H1 (cell line): ENCODE measurements at regions not wholly inside any gene's neighbourhood (a gene's known extent, or its start where the extent isn't known, plus 50 kb on each side); places are given as distances from the start of the nearest gene placed in this dataset.

Experiments
- CTCF ChIA-PET: fragments of 300-600 bp; sonication (Branson Sonifier 250); formaldehyde crosslinking; loops from one replicate; lab custom pipeline; 2021; ENCODE audit not compliant: partially characterized antibody; lab: Charles Lee
- POLR2A ChIA-PET: fragments of 300-600 bp; sonication (Branson Sonifier 250); formaldehyde crosslinking; loops from one replicate; lab custom pipeline; 2021; ENCODE audit warnings: inconsistent platforms; ENCODE audit not compliant: partially characterized antibody; lab: Charles Lee
- DNase-seq, 2 experiments: peaks; one replicate each; pipeline versions ENCODE4 v3.0.0 to v3.0.0-alpha.2; 2010 to 2022; ENCODE audit warnings: low spot score in 2 of 2, low read depth in 1 of 2, mixed read lengths in 1 of 2
- FAIRE-seq: peaks from 2 replicates; lab custom pipeline; 2011; peaks lifted over from hg19 to GRCh38; lab: Jason Lieb, UNC
- H2AFZ ChIP-seq: 2 replicates; pipeline ENCODE4 v1.8.1; 2012; ENCODE audit warnings: low read length, inconsistent platforms
- H2AK5ac ChIP-seq: 2 replicates; pipeline ENCODE4 v1.6.1; 2013; ENCODE audit warnings: low read depth, low read length
- H2BK120ac ChIP-seq: replicated peaks from 2 replicates; pipeline ENCODE3; 2013; ENCODE audit warnings: low read depth, low read length, inconsistent platforms
- H2BK12ac ChIP-seq: 2 replicates; pipeline ENCODE4 v1.6.1; 2013; ENCODE audit warnings: low read depth, low read length
- H2BK15ac ChIP-seq: 2 replicates; pipeline ENCODE4 v1.6.1; 2013; ENCODE audit warnings: low read length
- H2BK20ac ChIP-seq: 2 replicates; pipeline ENCODE4 v1.6.1; 2013; ENCODE audit warnings: low read length
- H2BK5ac ChIP-seq: 2 replicates; pipeline ENCODE4 v1.6.1; 2013; ENCODE audit warnings: low read depth, low read length
- H3K14ac ChIP-seq: 2 replicates; pipeline ENCODE4 v1.6.1; 2013; ENCODE audit warnings: inconsistent platforms; ENCODE audit not compliant: insufficient read length
- H3K18ac ChIP-seq: 2 replicates; pipeline ENCODE4 v1.6.1; 2013; ENCODE audit warnings: low read length; ENCODE audit errors: extremely low read depth
- H3K23ac ChIP-seq: 2 replicates; pipeline ENCODE4 v1.6.1; 2013; ENCODE audit warnings: inconsistent platforms; ENCODE audit not compliant: insufficient read length
- H3K23me2 ChIP-seq: 2 replicates; pipeline ENCODE4 v1.6.1; 2013; ENCODE audit warnings: low read depth, low read length
- H3K27ac ChIP-seq: 2 replicates; pipeline ENCODE4 v1.6.1; 2011; ENCODE audit warnings: low read depth, low read length, inconsistent platforms
- H3K27me3 ChIP-seq, 4 experiments: replicated peaks in 1 of 4; 1 replicate in 1 of 4; 2 replicates in 3 of 4; pipeline versions ENCODE4 v1.6.1 to v1.8.1; 2011 to 2013; ENCODE audit warnings: low read length in 3 of 4, mild to moderate bottlenecking in 3 of 4, inconsistent platforms in 2 of 4, mixed read lengths in 2 of 4, moderate library complexity in 1 of 4; ENCODE audit not compliant: control insufficient read depth in 3 of 4, insufficient read depth in 3 of 4; ENCODE audit errors: extremely low read depth in 1 of 4
- H3K36me3 ChIP-seq, 4 experiments: 2 replicates each; pipeline versions ENCODE4 v1.6.1 to v1.8.1; 2011 to 2013; ENCODE audit warnings: mild to moderate bottlenecking in 4 of 4, low read length in 3 of 4, moderate library complexity in 2 of 4, control low read depth in 1 of 4, inconsistent platforms in 1 of 4; ENCODE audit not compliant: insufficient read depth in 4 of 4, control insufficient read depth in 2 of 4
- H3K4ac ChIP-seq: replicated peaks from 2 replicates; pipeline ENCODE3; 2013; ENCODE audit warnings: low read length, low read depth, mixed read lengths, inconsistent platforms; ENCODE audit not compliant: insufficient read length
- H3K4me1 ChIP-seq, 4 experiments: replicated peaks in 1 of 4; 1 replicate in 1 of 4; 2 replicates in 3 of 4; pipeline versions ENCODE4 v1.6.1 to v1.8.1; 2011 to 2013; ENCODE audit warnings: low read length in 3 of 4, inconsistent platforms in 2 of 4, mixed read lengths in 1 of 4; ENCODE audit not compliant: insufficient read depth in 4 of 4, control insufficient read depth in 3 of 4
- H3K4me2 ChIP-seq, 2 experiments: 2 replicates each; pipeline versions ENCODE4 v1.6.1 to v1.8.1; 2011 to 2013; ENCODE audit warnings: low read depth in 2 of 2, low read length in 2 of 2, control low read depth in 1 of 2, inconsistent platforms in 1 of 2, mild to moderate bottlenecking in 1 of 2; ENCODE audit not compliant: insufficient read depth in 1 of 2
- H3K4me3 ChIP-seq, 4 experiments: fragments of 200-600, 300-600 bp in 1 of 4; sonication (generic), shearing (Covaris generic), sonication (Bioruptor Twin) in 1 of 4; 2 replicates each; pipeline versions ENCODE4 v1.5.1 to v1.8.1; 2011 to 2016; ENCODE audit warnings: low read length in 4 of 4, low read depth in 3 of 4, control low read depth in 2 of 4, inconsistent platforms in 2 of 4, mild to moderate bottlenecking in 2 of 4, mixed read lengths in 1 of 4, moderate library complexity in 1 of 4; ENCODE audit not compliant: insufficient read depth in 2 of 4; ENCODE audit errors: extremely low read depth in 1 of 4
- H3K56ac ChIP-seq: replicated peaks from 2 replicates; pipeline ENCODE3; 2013; ENCODE audit warnings: low read depth, mild to moderate bottlenecking, mixed read lengths, low read length, inconsistent platforms; ENCODE audit not compliant: insufficient read length
- H3K79me1 ChIP-seq: 2 replicates; pipeline ENCODE4 v1.6.1; 2013; ENCODE audit warnings: low read depth, low read length, control low read depth
- H3K79me2 ChIP-seq, 2 experiments: 2 replicates each; pipeline versions ENCODE4 v1.6.1 to v1.8.1; 2012 to 2013; ENCODE audit warnings: low read length in 2 of 2, mild to moderate bottlenecking in 2 of 2, inconsistent platforms in 1 of 2; ENCODE audit not compliant: insufficient read depth in 2 of 2, control insufficient read depth in 1 of 2
- H3K9ac ChIP-seq, 4 experiments: replicated peaks in 1 of 4; 1 replicate in 1 of 4; 2 replicates in 3 of 4; pipeline versions ENCODE4 v1.6.1 to v1.8.1; 2011 to 2013; ENCODE audit warnings: low read depth in 3 of 4, low read length in 3 of 4, control low read depth in 2 of 4, mild to moderate bottlenecking in 2 of 4, moderate library complexity in 2 of 4, inconsistent platforms in 1 of 4; ENCODE audit errors: extremely low read depth in 1 of 4
- H3K9me3 ChIP-seq, 2 experiments: 2 replicates each; pipeline versions ENCODE4 v1.6.1 to v1.8.1; 2012 to 2013; ENCODE audit warnings: mild to moderate bottlenecking in 2 of 2, moderate library complexity in 2 of 2, control low read depth in 1 of 2, inconsistent platforms in 1 of 2, low read depth in 1 of 2, low read length in 1 of 2, mixed read lengths in 1 of 2; ENCODE audit not compliant: insufficient read depth in 2 of 2
- H4K20me1 ChIP-seq, 2 experiments: replicated peaks in 1 of 2; 2 replicates each; pipeline versions ENCODE3 to v1.8.1; 2011 to 2013; ENCODE audit warnings: inconsistent platforms in 2 of 2, low read length in 2 of 2, mild to moderate bottlenecking in 1 of 2; ENCODE audit not compliant: insufficient read depth in 2 of 2, control insufficient read depth in 1 of 2
- H4K5ac ChIP-seq: 2 replicates; pipeline ENCODE4 v1.6.1; 2013; ENCODE audit warnings: low read length, low read depth, mixed read lengths, inconsistent platforms; ENCODE audit not compliant: insufficient read length
- H4K8ac ChIP-seq: 2 replicates; pipeline ENCODE4 v1.8.0; 2013; ENCODE audit warnings: mild to moderate bottlenecking, moderate library complexity, low read length, inconsistent platforms; ENCODE audit not compliant: insufficient read depth; ENCODE audit errors: extremely low read depth
- H4K91ac ChIP-seq: replicated peaks from 2 replicates; pipeline ENCODE3; 2013; ENCODE audit warnings: low read length, mixed read lengths, inconsistent platforms; ENCODE audit not compliant: insufficient read length
- ASH2L ChIP-seq: fragments of 200-600, 300-600 bp; sonication (generic); IDR thresholded peaks from one replicate; pipeline ENCODE4 v1.7.1; 2017; ENCODE audit warnings: low read length
- BCL11A ChIP-seq, 2 experiments: IDR thresholded peaks; one replicate each; pipeline ENCODE4 v1.6.1; 2011; ENCODE audit warnings: low read depth in 2 of 2, low read length in 2 of 2, mild to moderate bottlenecking in 2 of 2
- BRCA1 ChIP-seq: IDR thresholded peaks from 2 replicates; pipeline ENCODE4 v1.6.1; 2012; ENCODE audit warnings: low read depth, low read length, improper control_type of control experiment
- CEBPB ChIP-seq: IDR thresholded peaks from 2 replicates; pipeline ENCODE4 v1.6.1; 2012; ENCODE audit warnings: low read depth, low read length
- CHD1 ChIP-seq: IDR thresholded peaks from 2 replicates; pipeline ENCODE4 v1.6.1; 2012; ENCODE audit warnings: low read depth, low read length, improper control_type of control experiment
- CTBP2 ChIP-seq: IDR thresholded peaks from 2 replicates; pipeline ENCODE4 v1.7.0; 2011; ENCODE audit warnings: borderline replicate concordance, mild to moderate bottlenecking, moderate library complexity, mixed read lengths, low read length; ENCODE audit not compliant: insufficient read depth, insufficient read length
- EP300 ChIP-seq, 2 experiments: IDR thresholded peaks; 1 replicate in 1 of 2; 2 replicates in 1 of 2; pipeline ENCODE4 v1.6.1; 2011 to 2012; ENCODE audit warnings: low read depth in 2 of 2, low read length in 2 of 2, mild to moderate bottlenecking in 2 of 2, borderline replicate concordance in 1 of 2, inconsistent platforms in 1 of 2, moderate library complexity in 1 of 2
- EZH2 ChIP-seq: fragments of 200-600 bp; sonication (generic); IDR thresholded peaks from 2 replicates; pipeline ENCODE4 v1.7.1; 2012; ENCODE audit warnings: low read depth, mild to moderate bottlenecking, moderate library complexity, low read length, inconsistent platforms; ENCODE audit not compliant: severe bottlenecking
- GABPA ChIP-seq: IDR thresholded peaks from 2 replicates; pipeline ENCODE4 v1.6.1; 2011; ENCODE audit warnings: mild to moderate bottlenecking, low read length, moderate library complexity, borderline replicate concordance; ENCODE audit not compliant: insufficient read depth
- HDAC6 ChIP-seq: IDR thresholded peaks from one replicate; pipeline ENCODE4 v1.7.1; 2012; ENCODE audit warnings: low read depth, mild to moderate bottlenecking, inconsistent platforms, low read length, moderate library complexity
- JUND ChIP-seq: IDR thresholded peaks from 2 replicates; pipeline ENCODE4 v1.6.1; 2011; ENCODE audit warnings: mild to moderate bottlenecking, improper control_type of control experiment, low read length
- MAX ChIP-seq: IDR thresholded peaks from 2 replicates; pipeline ENCODE4 v1.6.1; 2012; ENCODE audit warnings: inconsistent platforms
- SIX5 ChIP-seq: IDR thresholded peaks from 2 replicates; pipeline ENCODE4 v1.6.1; 2011; ENCODE audit warnings: mild to moderate bottlenecking, low read depth, low read length
- WGBS, 2 experiments: shearing (Covaris generic) in 1 of 2; methylation state at CpG; one replicate each; pipeline versions ENCODE4 v1.1.6 to v1.1.7; 2013 to 2015; ENCODE audit warnings: low lambda C conversion rate in 2 of 2, mixed read lengths in 2 of 2, inconsistent platforms in 1 of 2, low coverage in 1 of 2, missing lambda C conversion rate in 1 of 2; ENCODE audit not compliant: insufficient replicate concordance in 2 of 2, insufficient coverage in 1 of 2, insufficient read length in 1 of 2; ENCODE audit errors: extremely low coverage in 1 of 2, missing lambda C conversion rate in 1 of 2; 5-methylcytosine and 5-hydroxymethylcytosine counted together

GRCh38 chr2:239830121-239831000 is 194.8 kb downstream of the NDUFA10 start:
- Histone ChIP-seq H3K79me2 (no peaks in the 10 kb centered on the region), H4K20me1 (no peaks in the 10 kb centered on the region), H2AK5ac (no peak overlapping the region), H3K23ac (no peak overlapping the region), H2BK20ac (no peak overlapping the region), H3K4me1 (peaks cover 0 to 8% (median 4%) of the 10 kb centered on the region in 4 experiments; a peak in 5 of 7 replicates), H2BK12ac (no peak overlapping the region), H3K9me3 (no peaks in the 10 kb centered on the region), H4K91ac (no peak overlapping the region), H3K56ac (no peak overlapping the region), H4K5ac (no peak overlapping the region), H3K4me3 (no peak overlapping the region), H2BK5ac (no peak overlapping the region), H3K9ac (no peak overlapping the region), H3K27ac (no peak overlapping the region), H3K27me3 (no peaks in the 10 kb centered on the region), H3K79me1 (no peaks in the 10 kb centered on the region), H4K8ac (peak overlapping the region; percentile 57; the same call in 1 of the 2 replicates), H2BK120ac (no peak overlapping the region), H3K4me2 (no peak overlapping the region), H2AFZ (no peak overlapping the region), H3K23me2 (no peaks in the 10 kb centered on the region), H2BK15ac (no peak overlapping the region), H3K4ac (no peak overlapping the region), H3K14ac (no peak overlapping the region), H3K36me3 (no peaks in the 10 kb centered on the region), H3K18ac (no peak overlapping the region)
- CTCF ChIA-PET: no interaction called here
- peak in 1 of 2 experiments; percentile 35 for DNase-seq
- POLR2A ChIA-PET: no interaction called here
- 86% methylated on average over 9 of the region's 9 CpGs; no CpG with 5 or more reads in 1 of the 2 experiments for WGBS, 2 experiments
- no peak for FAIRE-seq
- TF ChIP-seq HDAC6: no peak
- TF ChIP-seq BCL11A (IDR thresholded peaks at IDR 0.05; ENCODE audit: low read depth in 2 of 2, low read length in 2 of 2): no peak
- TF ChIP-seq BRCA1: no peak
- TF ChIP-seq EP300 (IDR thresholded peaks at IDR 0.05; ENCODE audit: borderline replicate concordance in 1 of 2, low read depth in 2 of 2, low read length in 2 of 2): no peak
- TF ChIP-seq MAX: no peak
- no peak for TF ChIP-seq JUND
- no peak for TF ChIP-seq CTBP2
- no peak for TF ChIP-seq EZH2
- no peak for TF ChIP-seq GABPA
- no peak for TF ChIP-seq ASH2L
- TF ChIP-seq CHD1: no peak
- no peak for TF ChIP-seq SIX5
- TF ChIP-seq CEBPB: no peak
